ENCODE measurements at regions not wholly inside any gene's neighbourhood (a gene's known extent, or its start where the extent isn't known, plus 50 kb on each side); places are given as distances from the start of the nearest gene placed in this dataset.
"Not testable (repeated sequence)": the region's sequence is repeated elsewhere in the genome, so short reads cannot be mapped to it uniquely, and the experiment has no call there.

DNA sequence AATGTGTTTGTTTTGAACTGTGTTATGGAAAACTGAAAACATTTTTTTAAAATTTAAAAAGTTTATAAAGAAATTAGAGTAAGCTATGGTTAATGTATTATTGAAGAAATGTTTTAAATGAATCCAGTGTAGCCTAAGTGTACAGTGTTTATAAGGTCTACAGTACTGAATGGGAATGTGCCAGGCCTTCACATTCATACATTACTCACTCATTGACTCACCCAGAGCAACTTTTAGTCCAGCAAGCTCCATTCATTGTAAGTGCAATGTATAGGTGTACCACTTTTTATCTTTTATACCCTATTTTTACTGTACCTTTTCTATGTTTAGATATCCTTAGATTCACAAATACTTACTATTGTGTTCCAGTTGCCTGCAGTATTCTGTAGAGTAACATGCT is 215.1 kb upstream of the THUMPD2 start:
- Histone ChIP-seq H3K4me1 (ENCODE audit: insufficient read depth, low read length) (no peaks in the 10 kb centered on the region), H3K27me3 (ENCODE audit: insufficient read depth, low read length, poor library complexity, severe bottlenecking) (no peaks in the 10 kb centered on the region), H3K36me3 (ENCODE audit: insufficient read depth, low read length) (no peaks in the 10 kb centered on the region), H3K9me3 (ENCODE audit: low read length) (no peaks in the 10 kb centered on the region), H3K4me3 (ENCODE audit: low read length) (no peak overlapping the region), H3K27ac (ENCODE audit: low read depth, low read length) (no peak overlapping the region)
- H3K27me3 Mint-ChIP-seq, result no peaks in the 10 kb centered on the region
- POLR2A ChIA-PET, result no interaction called here
- no peaks in the 10 kb centered on the region for H3K36me3 Mint-ChIP-seq
- H3K4me1 Mint-ChIP-seq, result no peaks in the 10 kb centered on the region
- H3K9me3 Mint-ChIP-seq, result no peaks in the 10 kb centered on the region
- CTCF ChIA-PET, result no interaction called here
- H3K4me3 Mint-ChIP-seq, result no peak overlapping the region
- DNase-seq, result no peak
- H3K27ac Mint-ChIP-seq, result no peak overlapping the region

DNA sequence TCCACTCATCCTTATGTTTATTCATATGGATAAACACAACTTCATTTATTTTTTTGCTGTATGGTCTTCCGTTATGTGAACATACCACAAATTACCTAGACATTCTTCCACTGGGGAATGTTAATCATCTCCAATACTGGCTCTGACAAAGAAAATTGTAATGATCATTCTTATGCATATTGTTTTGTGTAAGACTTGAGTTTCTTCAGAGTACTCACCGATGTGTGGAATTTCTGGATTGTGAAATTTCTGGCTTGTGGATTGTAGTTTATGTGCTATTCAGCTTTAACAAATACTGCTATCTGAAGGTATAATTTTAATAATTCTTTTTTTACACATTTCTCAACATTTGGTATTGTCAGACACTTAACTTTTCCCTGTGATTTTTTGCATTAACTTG is 212.2 kb upstream of the THUMPD2 start:
- Mint-ChIP-seq H3K9me3 (peaks cover 0 to 1% (median 0%) of the 10 kb centered on the region in 5 donors), H3K4me3 (no peak overlapping the region), H3K4me1 (no peaks in the 10 kb centered on the region), H3K27ac (no peak overlapping the region), H3K36me3 (no peaks in the 10 kb centered on the region), H3K27me3 (no peaks in the 10 kb centered on the region)
- DNase-seq, result no peak
- Histone ChIP-seq H3K27ac (ENCODE audit: low read depth, low read length) (no peak overlapping the region), H3K36me3 (ENCODE audit: insufficient read depth, low read length) (no peaks in the 10 kb centered on the region), H3K9me3 (ENCODE audit: low read length) (no peaks in the 10 kb centered on the region), H3K4me1 (ENCODE audit: insufficient read depth, low read length) (no peaks in the 10 kb centered on the region), H3K27me3 (ENCODE audit: insufficient read depth, low read length, poor library complexity, severe bottlenecking) (no peaks in the 10 kb centered on the region), H3K4me3 (ENCODE audit: low read length) (no peak overlapping the region)
- CTCF ChIA-PET, result no interaction called here
- POLR2A ChIA-PET, result no interaction called here

DNA sequence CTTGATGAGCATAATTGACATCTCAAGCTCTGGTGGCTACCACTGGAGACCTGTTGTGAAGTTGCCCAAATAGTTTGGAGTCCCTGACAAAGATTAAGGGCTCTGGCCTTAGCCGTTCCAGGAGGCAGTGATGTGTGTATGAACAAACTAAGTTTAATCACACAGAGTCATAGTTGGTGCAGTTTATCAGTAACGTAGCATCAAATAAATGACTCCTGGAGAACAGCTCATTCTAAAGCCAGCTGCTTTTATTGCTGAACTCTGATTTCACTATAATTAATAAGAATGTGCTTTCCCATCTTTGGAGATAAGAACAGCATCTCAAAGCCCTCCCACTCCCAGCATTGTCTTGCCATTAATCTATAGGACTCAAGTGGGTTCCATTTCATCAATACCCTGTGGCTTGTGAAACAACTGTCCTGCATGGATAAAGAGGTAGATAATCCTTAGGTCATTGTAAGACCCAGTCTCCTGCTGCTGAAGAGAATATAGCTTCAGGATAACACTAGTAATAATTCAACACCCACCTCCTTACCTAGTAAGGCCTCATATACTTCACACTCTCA is 211.4 kb upstream of the THUMPD2 start:
- Histone ChIP-seq H3K27me3 (ENCODE audit: insufficient read depth, low read length, poor library complexity, severe bottlenecking) (no peaks in the 10 kb centered on the region), H3K4me1 (ENCODE audit: insufficient read depth, low read length) (no peaks in the 10 kb centered on the region), H3K36me3 (ENCODE audit: insufficient read depth, low read length) (no peaks in the 10 kb centered on the region), H3K4me3 (ENCODE audit: low read length) (no peak overlapping the region), H3K9me3 (ENCODE audit: low read length) (no peaks in the 10 kb centered on the region), H3K27ac (ENCODE audit: low read depth, low read length) (no peak overlapping the region)
- no peaks in the 10 kb centered on the region for H3K36me3 Mint-ChIP-seq
- no peak for DNase-seq
- H3K9me3 Mint-ChIP-seq, result peaks cover 0 to 3% (median 1%) of the 10 kb centered on the region in 5 donors
- H3K27ac Mint-ChIP-seq, result no peak overlapping the region
- POLR2A ChIA-PET, result no interaction called here
- H3K4me3 Mint-ChIP-seq, result no peak overlapping the region
- CTCF ChIA-PET, result no interaction called here
- H3K27me3 Mint-ChIP-seq, result no peaks in the 10 kb centered on the region
- no peaks in the 10 kb centered on the region for H3K4me1 Mint-ChIP-seq

DNA sequence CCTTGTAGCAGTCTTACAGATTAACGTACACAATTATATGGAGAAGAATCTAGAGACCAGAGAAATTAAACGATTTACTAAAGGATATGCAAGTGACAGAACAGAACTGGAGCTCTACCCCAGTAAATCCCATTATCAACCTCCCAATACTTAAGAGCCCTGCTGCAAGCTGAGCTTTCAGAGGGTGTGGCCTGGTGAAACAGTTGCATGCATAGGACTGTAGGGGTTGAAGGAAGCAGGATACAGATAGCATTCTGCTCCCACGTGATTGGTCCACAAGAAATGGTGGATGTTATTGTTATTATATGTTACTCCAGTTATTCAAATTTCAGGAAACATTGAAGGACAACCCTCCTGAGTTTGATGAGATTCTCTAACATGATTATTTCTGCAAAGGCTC is 210.8 kb upstream of the THUMPD2 start:
- Histone ChIP-seq H3K36me3 (ENCODE audit: insufficient read depth, low read length) (no peaks in the 10 kb centered on the region), H3K4me1 (ENCODE audit: insufficient read depth, low read length) (no peaks in the 10 kb centered on the region), H3K4me3 (ENCODE audit: low read length) (no peak overlapping the region), H3K27ac (ENCODE audit: low read depth, low read length) (no peak overlapping the region), H3K9me3 (ENCODE audit: low read length) (no peaks in the 10 kb centered on the region), H3K27me3 (ENCODE audit: insufficient read depth, low read length, poor library complexity, severe bottlenecking) (no peaks in the 10 kb centered on the region)
- Mint-ChIP-seq H3K27ac (no peak overlapping the region), H3K4me3 (no peak overlapping the region), H3K36me3 (no peaks in the 10 kb centered on the region), H3K9me3 (peaks cover 0 to 3% (median 1%) of the 10 kb centered on the region in 5 donors), H3K27me3 (no peaks in the 10 kb centered on the region), H3K4me1 (no peaks in the 10 kb centered on the region)
- POLR2A ChIA-PET, result no interaction called here
- no peak for DNase-seq
- CTCF ChIA-PET, result no interaction called here

DNA sequence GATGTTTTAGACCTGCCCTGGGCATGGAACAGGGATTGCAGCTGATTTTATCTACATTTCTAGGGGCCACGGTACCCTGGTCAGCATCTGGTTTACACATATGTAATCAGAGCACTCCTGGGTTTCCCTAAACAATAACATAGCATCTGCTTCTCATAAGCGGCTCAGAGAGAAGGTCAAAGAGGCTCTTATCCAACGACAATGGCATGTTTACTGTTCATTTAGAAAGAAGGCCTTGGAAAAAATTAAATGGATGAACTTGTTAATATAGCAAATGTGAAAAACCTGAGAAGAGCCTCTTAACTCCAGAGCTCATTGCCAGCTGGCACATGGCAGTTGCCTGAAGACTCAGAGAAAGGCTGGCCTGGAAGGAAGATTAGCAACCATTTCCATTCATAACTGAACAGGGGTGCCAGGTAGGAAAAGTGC is 202.8 kb upstream of the THUMPD2 start:
- Histone ChIP-seq H3K27me3 (ENCODE audit: insufficient read depth, low read length, poor library complexity, severe bottlenecking) (no peaks in the 10 kb centered on the region), H3K9me3 (ENCODE audit: low read length) (no peaks in the 10 kb centered on the region), H3K36me3 (ENCODE audit: insufficient read depth, low read length) (no peaks in the 10 kb centered on the region), H3K27ac (ENCODE audit: low read depth, low read length) (no peak overlapping the region), H3K4me1 (ENCODE audit: insufficient read depth, low read length) (no peaks in the 10 kb centered on the region), H3K4me3 (ENCODE audit: low read length) (no peak overlapping the region)
- Mint-ChIP-seq H3K4me3 (no peak overlapping the region), H3K9me3 (peaks cover 0 to 5% (median 4%) of the 10 kb centered on the region in 5 donors), H3K4me1 (no peaks in the 10 kb centered on the region), H3K27ac (no peak overlapping the region), H3K27me3 (peaks cover 0 to under 1% of the 10 kb centered on the region in 2 donors), H3K36me3 (no peaks in the 10 kb centered on the region)
- ChIA-PET POLR2A (no interaction called here), CTCF (no interaction called here)
- DNase-seq, result no peak

DNA sequence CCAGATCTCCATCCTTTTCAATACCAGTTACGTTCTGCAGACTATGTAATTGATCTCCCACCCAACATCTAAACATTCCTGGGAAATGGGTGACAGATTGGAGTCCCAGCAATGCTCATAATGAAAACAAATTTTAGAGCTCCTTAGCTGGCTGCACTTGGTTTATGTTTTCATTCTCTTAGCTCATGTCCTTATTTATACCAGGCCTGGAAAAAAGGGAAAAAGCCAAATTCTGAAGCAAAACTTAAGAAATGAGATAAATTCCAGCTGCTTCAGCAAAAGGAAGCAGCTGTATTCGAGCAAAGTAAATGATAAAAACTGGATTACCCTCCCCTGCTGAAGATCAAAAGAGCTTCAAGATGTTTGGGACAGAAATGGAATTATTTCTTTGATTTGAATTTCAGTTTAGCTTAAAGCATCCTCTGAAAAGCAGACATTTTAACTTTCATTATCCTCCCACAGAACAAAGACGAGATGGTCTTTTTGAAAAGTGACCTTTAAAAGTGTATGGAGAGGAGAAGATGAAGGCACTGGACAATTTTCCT is 196.5 kb upstream of the THUMPD2 start:
- H3K4me1 ChIP-seq (ENCODE audit: insufficient read depth, low read length), result no peaks in the 10 kb centered on the region
- H3K36me3 ChIP-seq (ENCODE audit: insufficient read depth, low read length), result no peaks in the 10 kb centered on the region
- Mint-ChIP-seq H3K36me3 (no peaks in the 10 kb centered on the region), H3K27ac (no peak overlapping the region), H3K4me1 (no peaks in the 10 kb centered on the region), H3K4me3 (no peak overlapping the region), H3K9me3 (peaks cover 0 to 4% (median 3%) of the 10 kb centered on the region in 5 donors), H3K27me3 (peaks cover 0 to 1% of the 10 kb centered on the region in 2 donors)
- no peak overlapping the region for H3K27ac ChIP-seq (ENCODE audit: low read depth, low read length)
- H3K9me3 ChIP-seq (ENCODE audit: low read length), result no peaks in the 10 kb centered on the region
- no peak overlapping the region for H3K4me3 ChIP-seq (ENCODE audit: low read length)
- CTCF ChIA-PET, result no interaction called here
- no peak for DNase-seq
- POLR2A ChIA-PET, result no interaction called here
- H3K27me3 ChIP-seq (ENCODE audit: insufficient read depth, low read length, poor library complexity, severe bottlenecking), result no peaks in the 10 kb centered on the region

DNA sequence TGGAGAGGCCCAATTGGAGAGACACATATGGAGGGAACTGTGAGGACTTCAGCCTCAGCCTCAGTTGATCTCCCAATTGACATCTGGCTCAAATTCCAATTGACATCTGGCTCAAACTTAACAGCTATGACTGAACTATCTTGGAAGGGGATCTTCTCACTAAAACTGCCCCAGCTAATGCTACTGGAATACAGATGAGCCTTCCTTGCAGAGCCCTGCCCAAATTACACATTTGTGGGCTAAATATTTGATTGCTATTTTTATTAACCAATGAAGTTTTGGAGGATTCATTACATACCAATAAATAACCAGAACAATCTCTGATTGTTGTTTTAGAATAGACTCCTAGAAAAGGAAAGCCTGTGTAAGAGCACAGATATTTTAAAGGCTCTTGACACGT is 189.0 kb upstream of the THUMPD2 start:
- no peaks in the 10 kb centered on the region for H3K36me3 Mint-ChIP-seq

DNA sequence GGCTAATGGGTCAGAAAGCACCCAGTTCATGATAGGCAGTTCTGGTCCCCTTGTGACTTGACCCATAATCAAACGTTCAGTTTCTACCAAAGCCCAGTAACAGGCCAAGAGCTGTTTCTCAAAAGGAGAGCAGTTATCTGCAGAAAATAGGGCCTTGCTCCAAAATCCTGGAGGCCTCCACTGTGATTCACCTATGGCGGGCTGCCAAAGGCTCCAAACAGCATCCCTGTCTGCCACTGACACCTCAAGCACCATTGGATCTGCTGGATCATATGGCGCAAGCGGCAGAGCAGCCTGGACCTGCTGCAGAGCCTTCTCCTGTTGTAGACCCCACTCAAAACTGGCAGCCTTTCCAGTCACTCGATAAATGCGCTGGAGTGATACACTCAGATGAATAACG is 181.6 kb upstream of the THUMPD2 start:
- H3K4me3 ChIP-seq (ENCODE audit: low read length); H3K27me3 ChIP-seq (ENCODE audit: insufficient read depth, low read length, poor library complexity, severe bottlenecking); H3K4me3 Mint-ChIP-seq; H3K27ac ChIP-seq (ENCODE audit: low read depth, low read length); H3K27ac Mint-ChIP-seq; POLR2A ChIA-PET; H3K9me3 Mint-ChIP-seq; H3K27me3 Mint-ChIP-seq; H3K36me3 Mint-ChIP-seq; H3K4me1 ChIP-seq (ENCODE audit: insufficient read depth, low read length); CTCF ChIA-PET; H3K9me3 ChIP-seq (ENCODE audit: low read length); H3K36me3 ChIP-seq (ENCODE audit: insufficient read depth, low read length); H3K4me1 Mint-ChIP-seq; DNase-seq: not testable (repeated sequence)

More for the DNA sequence above, 189.0 kb upstream of the THUMPD2 start:
- POLR2A ChIA-PET, result no interaction called here
- Mint-ChIP-seq H3K9me3 (peaks cover 0 to 10% (median 3%) of the 10 kb centered on the region in 5 donors), H3K27ac (no peak overlapping the region), H3K4me1 (no peaks in the 10 kb centered on the region), H3K4me3 (no peak overlapping the region), H3K27me3 (no peaks in the 10 kb centered on the region)
- no peak overlapping the region for H3K4me3 ChIP-seq (ENCODE audit: low read length)
- H3K27me3 ChIP-seq (ENCODE audit: insufficient read depth, low read length, poor library complexity, severe bottlenecking), result no peaks in the 10 kb centered on the region
- CTCF ChIA-PET, result no interaction called here
- no peak overlapping the region for H3K27ac ChIP-seq (ENCODE audit: low read depth, low read length)
- no peaks in the 10 kb centered on the region for H3K9me3 ChIP-seq (ENCODE audit: low read length)
- DNase-seq, result no peak
- H3K4me1 ChIP-seq (ENCODE audit: insufficient read depth, low read length), result no peaks in the 10 kb centered on the region
- H3K36me3 ChIP-seq (ENCODE audit: insufficient read depth, low read length), result no peaks in the 10 kb centered on the region

DNA sequence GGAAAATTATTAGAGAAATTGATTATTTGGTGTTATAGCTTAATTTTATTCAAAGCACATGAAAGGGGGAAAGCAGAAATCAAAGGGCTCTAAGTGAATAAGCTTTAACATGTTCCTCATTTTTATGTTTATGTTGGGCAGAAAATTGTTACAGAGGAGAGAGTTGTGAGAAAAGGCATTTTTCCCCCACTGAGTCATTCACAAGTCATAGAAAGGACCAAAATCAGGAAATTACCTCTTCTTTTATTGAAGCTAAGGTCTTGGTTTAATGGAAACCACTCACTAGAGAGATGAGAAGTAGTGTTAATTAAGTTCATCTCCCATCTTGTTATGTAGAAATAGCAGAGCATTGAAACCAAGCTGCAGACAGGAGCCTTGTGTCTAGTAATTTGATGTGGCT is 175.3 kb upstream of the THUMPD2 start:
- no peaks in the 10 kb centered on the region for H3K4me1 ChIP-seq (ENCODE audit: insufficient read depth, low read length)
- Mint-ChIP-seq H3K36me3 (no peaks in the 10 kb centered on the region), H3K9me3 (peaks cover 0 to 2% (median 0%) of the 10 kb centered on the region in 5 donors), H3K4me3 (no peak overlapping the region), H3K27me3 (no peaks in the 10 kb centered on the region), H3K4me1 (no peaks in the 10 kb centered on the region), H3K27ac (no peak overlapping the region)
- POLR2A ChIA-PET, result no interaction called here
- no peak for DNase-seq
- H3K27me3 ChIP-seq (ENCODE audit: insufficient read depth, low read length, poor library complexity, severe bottlenecking), result no peaks in the 10 kb centered on the region
- CTCF ChIA-PET, result no interaction called here
- H3K36me3 ChIP-seq (ENCODE audit: insufficient read depth, low read length), result no peaks in the 10 kb centered on the region
- no peak overlapping the region for H3K4me3 ChIP-seq (ENCODE audit: low read length)
- no peaks in the 10 kb centered on the region for H3K9me3 ChIP-seq (ENCODE audit: low read length)
- no peak overlapping the region for H3K27ac ChIP-seq (ENCODE audit: low read depth, low read length)
